PC-9 (cell line): ENCODE measurements at regions not wholly inside any gene's neighbourhood (a gene's known extent, or its start where the extent isn't known, plus 50 kb on each side); places are given as distances from the start of the nearest gene placed in this dataset.

Experiments
- CTCF ChIP-seq: fragments of 200-600 bp; sonication (generic); conservative IDR thresholded peaks from 2 replicates; pipeline ENCODE4 v1.6.1; 2017; ENCODE audit warnings: mixed run types, antibody characterized with exemption, mild to moderate bottlenecking, moderate library complexity
- EZH2 ChIP-seq: fragments of 200-600 bp; sonication (generic); IDR thresholded peaks from 2 replicates; pipeline ENCODE4 v1.8.0; 2017; ENCODE audit warnings: antibody characterized with exemption, low read depth

GRCh38 chr12:46657453-46658411 lies 168.1 kb downstream of the SLC38A4 start:
- TF ChIP-seq CTCF: no peak
- TF ChIP-seq EZH2: no peak
